Osteocyte (in vitro differentiated cells): ENCODE measurements at regions not wholly inside any gene's neighbourhood (a gene's known extent, or its start where the extent isn't known, plus 50 kb on each side); places are given as distances from the start of the nearest gene placed in this dataset.

ENCODE experiments used
- DNase-seq: peaks from one replicate; pipeline ENCODE4 v3.0.0; 2021; ENCODE audit warnings: mixed read lengths; ENCODE audit not compliant: unreplicated experiment; ENCODE audit errors: extremely low spot score
- H3K27ac Mint-ChIP-seq: one replicate; pipeline ENCODE4 v1.8.0; 2021; ENCODE audit warnings: mild to moderate bottlenecking, mixed read lengths; ENCODE audit not compliant: unreplicated experiment
- H3K27me3 Mint-ChIP-seq: one replicate; pipeline ENCODE4 v1.8.0; 2021; ENCODE audit warnings: mixed read lengths; ENCODE audit not compliant: unreplicated experiment
- H3K36me3 Mint-ChIP-seq: one replicate; pipeline ENCODE4 v1.8.0; 2021; ENCODE audit warnings: mixed read lengths; ENCODE audit not compliant: unreplicated experiment
- H3K4me1 Mint-ChIP-seq: one replicate; pipeline ENCODE4 v1.8.0; 2021; ENCODE audit warnings: mixed read lengths; ENCODE audit not compliant: unreplicated experiment
- H3K4me3 Mint-ChIP-seq: one replicate; pipeline ENCODE4 v1.8.0; 2021; ENCODE audit warnings: mild to moderate bottlenecking, moderate library complexity, mixed read lengths; ENCODE audit not compliant: unreplicated experiment
- H3K9me3 Mint-ChIP-seq: one replicate; pipeline ENCODE4 v1.8.0; 2021; ENCODE audit warnings: mixed read lengths; ENCODE audit not compliant: unreplicated experiment
- TF ChIP-seq, protein P1 (sequence below): fragments of 200-600 bp; sonication (generic); IDR thresholded peaks from 2 replicates; pipeline ENCODE4 v1.5.0; 2021; ENCODE audit warnings: antibody characterized with exemption, mild to moderate bottlenecking, moderate library complexity

DNA sequence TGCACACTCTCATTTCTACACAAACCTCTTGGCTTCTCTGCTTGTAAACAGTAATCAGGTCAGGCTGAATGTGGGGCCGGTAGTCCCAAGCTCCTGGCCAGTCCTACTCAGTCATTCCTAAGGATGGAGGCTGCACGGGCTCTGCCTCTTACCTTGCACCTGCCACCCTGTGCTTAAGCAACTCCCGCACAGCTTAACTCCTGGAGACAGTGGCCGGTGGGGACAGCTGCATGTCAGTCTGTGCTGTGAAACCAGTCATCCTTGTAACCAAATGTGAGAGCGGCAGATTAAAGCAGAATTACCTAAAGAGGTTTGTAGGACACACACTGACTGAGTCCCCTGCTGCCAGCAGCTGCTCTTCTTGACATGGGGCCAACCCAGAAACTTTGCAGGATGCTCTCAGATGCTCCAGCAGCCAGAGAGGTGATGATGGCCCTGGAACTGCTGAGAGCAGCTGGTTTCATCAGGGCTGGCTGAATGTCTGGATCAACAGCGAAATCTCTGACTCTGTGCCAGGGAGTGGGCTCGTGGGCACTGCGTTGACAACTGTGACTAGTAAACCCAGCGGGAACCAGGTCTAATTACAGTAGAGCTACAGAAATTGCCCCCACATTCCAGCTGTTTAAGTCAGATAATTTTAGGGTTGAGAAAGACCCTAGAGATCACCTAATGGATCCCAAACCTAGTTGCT, 123.7 kb downstream of the ANAPC4 start:
- TF ChIP-seq, protein P1, sequence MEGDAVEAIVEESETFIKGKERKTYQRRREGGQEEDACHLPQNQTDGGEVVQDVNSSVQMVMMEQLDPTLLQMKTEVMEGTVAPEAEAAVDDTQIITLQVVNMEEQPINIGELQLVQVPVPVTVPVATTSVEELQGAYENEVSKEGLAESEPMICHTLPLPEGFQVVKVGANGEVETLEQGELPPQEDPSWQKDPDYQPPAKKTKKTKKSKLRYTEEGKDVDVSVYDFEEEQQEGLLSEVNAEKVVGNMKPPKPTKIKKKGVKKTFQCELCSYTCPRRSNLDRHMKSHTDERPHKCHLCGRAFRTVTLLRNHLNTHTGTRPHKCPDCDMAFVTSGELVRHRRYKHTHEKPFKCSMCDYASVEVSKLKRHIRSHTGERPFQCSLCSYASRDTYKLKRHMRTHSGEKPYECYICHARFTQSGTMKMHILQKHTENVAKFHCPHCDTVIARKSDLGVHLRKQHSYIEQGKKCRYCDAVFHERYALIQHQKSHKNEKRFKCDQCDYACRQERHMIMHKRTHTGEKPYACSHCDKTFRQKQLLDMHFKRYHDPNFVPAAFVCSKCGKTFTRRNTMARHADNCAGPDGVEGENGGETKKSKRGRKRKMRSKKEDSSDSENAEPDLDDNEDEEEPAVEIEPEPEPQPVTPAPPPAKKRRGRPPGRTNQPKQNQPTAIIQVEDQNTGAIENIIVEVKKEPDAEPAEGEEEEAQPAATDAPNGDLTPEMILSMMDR: no peak
- Mint-ChIP-seq H3K36me3 (no peaks in the 10 kb centered on the region), H3K4me1 (no peaks in the 10 kb centered on the region), H3K27me3 (no peaks in the 10 kb centered on the region), H3K9me3 (no peaks in the 10 kb centered on the region), H3K4me3 (no peak overlapping the region), H3K27ac (no peak overlapping the region)
- DNase-seq: no peak

DNA sequence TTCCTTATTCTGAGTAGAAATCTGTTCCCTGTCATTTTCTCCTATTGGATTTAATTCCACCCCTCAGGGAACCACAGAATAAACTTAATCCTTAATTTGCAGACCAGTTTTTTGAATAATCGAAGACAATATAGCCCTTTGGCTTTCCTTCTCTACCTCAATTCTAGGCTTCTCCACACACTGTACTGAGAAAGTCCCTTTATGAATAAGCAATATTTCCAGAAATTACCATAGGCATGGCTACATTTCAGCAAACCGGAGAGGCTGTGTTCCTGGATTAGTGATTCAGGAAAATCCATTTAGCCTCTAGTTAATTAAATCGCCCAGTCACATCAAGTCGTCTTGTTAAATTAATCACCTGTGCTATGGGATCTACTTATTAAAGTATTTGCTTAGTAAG, 125.1 kb downstream of the ANAPC4 start:
- no peaks in the 10 kb centered on the region for H3K36me3 Mint-ChIP-seq
- TF ChIP-seq, protein P1: no peak
- DNase-seq: no peak
- H3K4me1 Mint-ChIP-seq: no peaks in the 10 kb centered on the region
- H3K27ac Mint-ChIP-seq: no peak overlapping the region
- no peaks in the 10 kb centered on the region for H3K27me3 Mint-ChIP-seq
- no peaks in the 10 kb centered on the region for H3K9me3 Mint-ChIP-seq
- no peak overlapping the region for H3K4me3 Mint-ChIP-seq

DNA sequence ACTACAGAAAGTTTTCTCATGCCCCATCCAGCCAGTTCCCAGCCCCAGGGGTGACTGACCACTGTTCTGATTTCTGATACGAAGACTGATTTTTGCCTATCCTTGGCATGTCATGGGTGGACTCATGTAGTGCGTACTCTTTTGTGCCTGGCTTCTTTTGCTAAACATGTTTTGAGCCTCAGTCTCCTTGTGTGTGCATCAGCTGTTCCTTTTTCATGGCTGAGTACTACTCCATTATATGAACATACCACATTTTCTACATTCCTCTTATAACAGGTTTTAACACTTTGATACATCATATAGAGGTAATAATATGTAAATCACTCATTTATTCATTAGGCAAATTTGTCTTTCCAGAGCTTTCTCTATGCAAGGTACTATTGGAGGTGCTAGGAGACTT, 126.7 kb downstream of the ANAPC4 start:
- no peaks in the 10 kb centered on the region for H3K27me3 Mint-ChIP-seq
- DNase-seq: no peak
- no peaks in the 10 kb centered on the region for H3K4me1 Mint-ChIP-seq
- H3K9me3 Mint-ChIP-seq: no peaks in the 10 kb centered on the region
- H3K27ac Mint-ChIP-seq: no peak overlapping the region
- no peak overlapping the region for H3K4me3 Mint-ChIP-seq
- H3K36me3 Mint-ChIP-seq: no peaks in the 10 kb centered on the region
- TF ChIP-seq, protein P1: no peak

DNA sequence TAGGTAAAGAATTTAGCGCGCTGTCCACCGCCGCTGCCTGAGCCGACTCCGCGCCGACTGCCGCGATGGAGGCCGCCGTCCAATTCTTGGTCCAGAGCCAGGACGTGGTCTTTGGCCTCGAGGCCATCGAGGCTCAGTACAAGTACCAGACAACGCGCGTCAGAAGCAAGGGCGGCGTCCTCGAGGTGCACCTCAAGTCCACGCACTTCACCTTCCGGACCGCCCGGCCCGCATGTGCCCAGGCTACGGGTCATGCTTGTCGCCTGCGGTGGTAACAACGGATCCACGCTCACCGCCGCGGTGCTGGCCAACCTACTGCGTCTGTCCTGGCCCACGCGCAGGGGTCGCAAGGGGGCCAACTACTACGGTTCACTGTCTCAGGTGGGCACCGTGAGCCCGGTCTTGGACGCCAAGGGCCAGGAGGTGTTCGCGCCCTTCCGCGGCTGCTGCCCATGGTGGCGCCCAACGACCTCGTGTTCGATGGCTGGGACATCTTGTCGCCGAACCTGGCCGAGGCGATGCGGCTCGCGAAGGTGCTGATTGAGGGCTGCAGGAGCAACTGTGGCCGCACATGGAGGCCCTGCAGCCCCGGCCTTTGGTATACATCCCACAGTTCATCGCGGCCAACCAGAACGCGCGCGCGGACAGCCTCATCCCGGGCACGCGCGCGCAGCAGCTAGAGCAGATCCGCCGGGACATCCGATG, 128.0 kb downstream of the ANAPC4 start:
- H3K27ac Mint-ChIP-seq: no peak overlapping the region

DNA sequence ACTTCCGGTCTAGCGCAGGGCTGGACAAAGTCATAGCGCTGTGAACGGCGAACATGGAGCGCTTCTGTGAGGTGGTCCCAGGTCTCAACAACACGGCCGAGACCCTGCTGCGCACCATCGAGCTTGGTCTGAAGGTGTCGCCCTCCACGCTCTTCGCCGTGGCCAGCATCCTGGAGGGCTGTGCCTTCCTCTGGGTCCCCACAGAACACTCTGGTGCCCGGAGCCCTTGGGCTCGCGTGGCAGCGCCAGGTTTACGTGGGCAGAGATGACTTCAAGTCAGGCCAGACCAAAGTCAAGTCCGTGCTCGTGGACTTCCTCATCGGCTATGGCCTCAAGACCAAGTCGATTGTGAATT, 128.6 kb downstream of the ANAPC4 start:
- Mint-ChIP-seq H3K27ac (no peak overlapping the region), H3K27me3 (peaks cover 11% of the 10 kb centered on the region), H3K9me3 (no peaks in the 10 kb centered on the region), H3K36me3 (no peaks in the 10 kb centered on the region), H3K4me3 (no peak overlapping the region), H3K4me1 (no peaks in the 10 kb centered on the region)
- TF ChIP-seq, protein P1: no peak
- DNase-seq: no peak

More for the DNA sequence above, 128.0 kb downstream of the ANAPC4 start:
- Mint-ChIP-seq H3K4me3 (no peak overlapping the region), H3K27me3 (peaks cover 8% of the 10 kb centered on the region), H3K4me1 (no peaks in the 10 kb centered on the region), H3K36me3 (no peaks in the 10 kb centered on the region), H3K9me3 (no peaks in the 10 kb centered on the region)
- TF ChIP-seq, protein P1: no peak
- no peak for DNase-seq
